GM18508 (cell line): ENCODE measurements at regions not wholly inside any gene's neighbourhood (a gene's known extent, or its start where the extent isn't known, plus 50 kb on each side); places are given as distances from the start of the nearest gene placed in this dataset.
"Not testable (repeated sequence)": the region's sequence is repeated elsewhere in the genome, so short reads cannot be mapped to it uniquely, and the experiment has no call there.

Source experiments
- ATAC-seq: cut with Tn5 transposase; IDR thresholded peaks from one replicate; pipeline ENCODE4 v1.9.1; 2021; ENCODE audit warnings: moderate number of reproducible peaks; ENCODE audit not compliant: insufficient read depth, unreplicated experiment

DNA sequence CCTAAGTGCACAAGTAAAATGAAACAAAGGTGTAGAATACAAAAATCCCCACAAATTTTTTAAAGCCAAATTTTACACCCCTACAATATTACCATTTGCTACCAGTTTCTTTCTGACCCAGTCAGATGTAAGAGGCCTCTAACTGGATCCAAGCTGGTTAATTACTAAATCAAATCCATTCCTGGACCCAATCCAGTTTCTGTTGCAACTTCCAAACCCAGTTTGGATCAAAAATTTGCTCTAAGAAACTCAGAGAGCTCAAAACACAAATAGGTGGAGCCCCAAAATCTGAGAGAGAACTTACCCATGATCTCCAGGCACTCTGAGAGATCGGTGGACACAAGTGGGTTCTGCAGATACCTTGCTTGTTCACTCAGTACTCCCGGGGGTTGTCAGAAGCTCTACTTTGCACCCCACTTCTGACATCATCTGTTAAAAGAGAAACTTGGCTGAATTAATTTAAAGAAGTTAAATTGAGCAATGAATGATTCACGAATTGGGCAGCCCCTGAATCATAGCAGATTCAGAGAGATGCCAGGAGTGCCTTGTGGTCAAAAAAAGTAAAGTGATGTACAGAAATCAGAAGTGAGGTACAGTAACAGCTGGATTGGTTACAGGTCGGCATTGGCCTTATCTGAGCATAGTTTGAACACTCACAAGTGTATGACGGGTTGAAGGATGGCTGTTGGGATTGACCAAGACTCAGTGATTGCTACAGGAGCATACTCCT is 448.0 kb downstream of the KCNT2 start:
- no peak for ATAC-seq

DNA sequence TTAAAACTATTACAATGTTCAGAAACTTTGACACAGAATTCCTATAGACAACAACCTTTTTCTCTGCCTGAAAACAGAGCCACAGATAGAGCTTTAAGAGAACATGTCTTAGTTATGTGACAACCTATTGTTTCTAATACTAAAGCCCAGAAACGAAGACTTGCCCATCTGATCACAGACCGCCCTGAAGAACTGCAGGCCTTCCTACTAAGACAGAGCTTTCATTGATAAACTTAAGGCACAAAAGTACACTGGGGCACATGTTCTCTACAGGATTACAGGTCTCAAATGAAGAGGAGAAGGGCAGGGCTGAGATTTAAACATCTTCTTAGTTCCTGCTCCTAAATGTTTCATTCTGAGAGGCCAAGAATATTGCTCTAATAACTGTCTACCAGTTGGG is 452.7 kb downstream of the KCNT2 start:
- no peak for ATAC-seq

DNA sequence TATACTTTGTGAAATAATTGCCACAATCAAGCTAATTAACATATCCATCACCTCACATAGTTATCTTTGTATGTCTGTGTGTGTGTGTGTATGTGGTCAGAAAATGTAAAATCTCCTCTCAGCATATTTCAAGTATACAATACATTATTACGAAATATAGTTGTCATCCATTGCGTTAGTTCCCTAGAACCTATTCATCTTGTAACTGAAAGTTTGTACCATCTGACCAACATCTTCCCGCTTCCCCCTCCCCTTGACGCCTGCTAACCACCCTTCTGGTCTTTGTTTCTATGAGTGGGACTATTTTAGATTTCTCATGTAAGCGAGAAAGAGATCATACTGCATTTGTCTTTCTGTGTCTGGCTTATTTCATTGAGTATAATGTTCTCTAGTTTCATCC is 455.3 kb downstream of the KCNT2 start:
- ATAC-seq, result no peak

DNA sequence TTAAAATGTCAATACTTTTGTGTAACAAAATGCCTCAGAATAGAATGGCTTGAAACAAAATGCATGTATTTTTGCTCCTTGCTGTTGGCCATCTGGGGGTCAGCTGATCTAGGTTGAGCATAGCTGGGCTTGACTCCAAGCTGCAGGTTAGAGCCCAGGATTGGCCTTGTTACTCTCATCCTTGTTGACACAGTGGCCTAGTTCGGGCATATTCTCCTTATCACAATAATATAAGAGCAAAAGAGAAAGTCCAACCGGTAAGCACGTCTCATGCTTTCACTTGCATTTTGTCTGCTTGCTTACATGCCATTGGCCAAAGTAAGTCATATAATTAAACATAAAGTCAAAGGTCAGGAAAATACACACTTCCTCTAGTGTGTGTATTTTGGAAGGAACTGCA is 456.2 kb downstream of the KCNT2 start:
- no peak for ATAC-seq

DNA sequence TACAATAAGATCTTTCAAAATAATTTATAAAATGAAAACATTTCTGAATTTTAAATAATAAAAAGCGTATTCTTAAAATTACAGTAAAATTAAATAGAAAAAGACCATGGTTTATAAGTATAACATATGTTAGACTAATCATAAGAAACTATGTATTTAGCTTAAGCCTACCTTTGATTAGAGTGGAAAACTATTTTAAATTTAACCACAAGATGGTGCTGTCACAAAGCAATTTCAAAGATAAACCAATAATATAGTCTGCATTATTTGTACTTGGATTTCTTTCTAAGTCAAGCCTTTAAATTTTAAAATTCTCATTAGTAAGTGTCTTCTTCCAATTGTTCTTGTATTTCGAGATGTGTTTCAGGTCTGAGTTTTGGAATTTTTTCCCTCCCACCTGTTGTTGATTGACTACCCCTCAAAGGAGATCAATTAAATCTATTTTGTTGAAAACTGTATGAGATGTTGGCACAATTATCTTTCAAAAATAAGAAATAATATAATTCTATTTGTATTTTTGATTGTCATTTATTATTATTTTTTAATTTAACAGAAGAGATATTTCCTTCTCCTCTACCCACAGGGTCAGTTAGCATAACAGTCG is 459.8 kb downstream of the KCNT2 start:
- no peak for ATAC-seq

DNA sequence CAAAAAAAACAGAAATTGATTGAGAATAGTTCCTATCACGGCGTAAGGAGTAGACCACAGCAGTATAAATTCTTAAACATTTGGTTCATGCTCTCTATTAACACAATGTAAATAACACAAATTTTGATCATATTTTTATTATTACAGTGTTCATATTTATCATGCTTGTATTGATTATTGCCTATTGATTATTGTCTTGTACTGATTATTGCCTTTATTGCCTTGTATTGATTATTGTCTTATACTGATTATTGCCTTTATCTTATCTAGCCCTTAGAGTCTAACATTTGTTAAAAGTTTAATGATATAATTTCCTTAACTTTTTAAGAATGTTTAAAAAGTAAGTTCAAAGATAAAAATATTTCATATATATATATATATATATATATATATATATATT is 460.7 kb downstream of the KCNT2 start:
- no peak for ATAC-seq

DNA sequence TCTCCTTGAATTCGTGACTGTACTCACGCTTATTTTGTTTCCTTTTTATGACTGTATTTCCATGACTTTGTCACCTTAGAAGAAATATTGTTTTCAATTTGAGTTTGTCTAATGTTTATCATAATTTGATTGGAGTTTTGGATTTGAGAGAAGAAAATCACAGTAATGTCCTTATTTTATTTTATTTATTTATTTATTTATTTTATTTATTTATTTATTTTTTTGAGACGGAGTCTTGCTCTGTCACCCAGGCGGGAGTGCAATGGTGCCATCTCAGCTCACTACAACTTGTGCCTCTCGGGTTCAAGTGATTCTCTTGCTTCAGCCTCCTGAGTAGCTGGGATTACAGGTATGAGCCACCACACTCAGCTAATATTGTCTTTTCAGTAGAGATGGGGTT is 463.1 kb downstream of the KCNT2 start:
- ATAC-seq, result not testable (repeated sequence)

DNA sequence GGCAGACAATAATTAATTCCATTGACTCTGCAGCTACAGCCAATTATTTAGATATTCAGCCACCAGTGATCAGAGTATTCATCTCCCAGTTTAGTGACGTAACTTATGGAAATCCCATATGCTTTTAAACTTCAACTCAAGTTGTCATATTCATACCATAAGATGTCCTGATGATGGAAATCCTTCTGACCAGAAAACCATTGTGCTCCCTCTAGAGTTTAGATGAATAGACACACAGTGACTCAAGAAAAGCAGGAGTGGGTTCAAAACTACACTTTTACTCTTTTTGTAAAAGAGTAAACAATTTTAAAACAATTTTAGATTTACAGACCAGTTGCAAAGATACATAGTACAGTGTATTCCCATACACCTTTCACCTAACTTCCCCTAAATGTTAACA is 463.7 kb downstream of the KCNT2 start:
- ATAC-seq, result no peak

DNA sequence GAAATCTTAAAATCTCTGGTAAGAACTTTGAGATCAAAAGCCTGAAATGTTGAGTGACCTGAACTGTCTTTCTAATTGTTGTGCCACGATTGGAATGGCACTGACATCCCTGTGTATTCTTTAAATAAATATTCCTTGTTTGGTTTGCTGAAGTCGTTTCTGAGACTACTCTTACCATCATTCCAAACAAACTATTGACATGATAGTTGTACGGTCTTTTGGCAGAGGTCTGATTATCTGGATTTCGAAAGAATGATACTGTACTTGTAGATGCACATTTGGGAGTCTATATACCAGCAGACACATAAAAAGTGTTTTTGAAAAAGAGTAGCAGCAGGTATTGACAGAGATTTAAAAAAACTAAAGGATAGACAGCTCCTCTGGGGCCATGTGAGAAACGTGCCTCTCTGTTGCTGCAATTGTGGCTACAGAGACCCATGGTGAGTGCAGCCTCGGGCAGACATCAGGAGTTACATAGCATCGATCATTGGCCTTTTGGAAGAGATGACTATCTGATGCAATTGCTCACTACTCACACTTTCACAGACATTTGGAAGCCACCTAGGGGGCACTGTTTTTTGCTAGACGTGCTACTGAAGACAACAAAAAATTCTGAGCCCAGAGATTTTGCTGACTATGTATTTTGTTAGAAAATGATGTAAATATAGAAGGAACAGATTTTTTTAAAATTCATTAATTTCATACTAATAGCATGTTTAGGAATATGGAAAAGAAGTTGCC is 464.5 kb downstream of the KCNT2 start:
- no peak for ATAC-seq

DNA sequence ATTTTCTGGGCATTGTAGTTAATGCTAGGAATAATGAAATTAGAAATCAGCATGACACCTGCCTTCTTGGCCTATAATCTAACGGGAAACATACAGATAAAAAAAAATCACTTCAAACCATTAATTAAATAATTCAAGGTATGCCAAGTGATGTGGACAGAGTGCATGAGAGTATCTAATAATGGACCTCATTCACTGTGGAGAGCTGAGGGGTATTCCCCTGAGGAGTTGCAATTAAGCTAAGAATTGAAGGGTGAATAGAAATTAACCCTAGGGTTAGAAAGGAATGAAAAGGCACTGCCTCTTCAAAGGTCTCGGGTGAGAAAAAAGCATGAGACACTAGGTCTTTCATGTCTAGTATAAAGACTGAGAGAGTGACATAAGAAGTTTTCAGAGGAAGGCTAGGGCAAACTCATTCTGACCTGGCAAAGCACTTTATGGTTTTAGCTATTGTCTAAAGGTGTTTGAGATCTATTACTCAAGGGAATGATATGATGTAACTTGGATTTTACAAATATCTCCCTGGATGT is 466.1 kb downstream of the KCNT2 start:
- ATAC-seq, result no peak

DNA sequence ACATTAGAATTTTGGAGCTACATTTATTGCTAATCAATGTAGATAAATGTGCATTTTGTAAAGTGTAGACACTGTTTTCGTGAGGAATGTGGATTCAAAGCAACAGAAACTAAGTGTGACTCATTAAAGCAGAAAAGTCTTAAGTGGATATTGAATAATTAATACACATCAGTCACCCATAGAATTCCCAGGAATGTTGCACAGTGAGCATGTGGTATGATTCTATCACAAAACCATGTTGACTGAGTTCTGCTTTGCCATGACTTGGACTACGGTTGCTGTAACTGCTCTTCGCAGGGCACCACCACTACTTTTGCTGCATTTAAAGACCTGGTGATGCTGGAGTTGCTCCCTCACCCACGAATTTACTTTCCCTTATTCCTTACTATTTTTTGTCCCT is 471.8 kb downstream of the KCNT2 start:
- no peak for ATAC-seq

DNA sequence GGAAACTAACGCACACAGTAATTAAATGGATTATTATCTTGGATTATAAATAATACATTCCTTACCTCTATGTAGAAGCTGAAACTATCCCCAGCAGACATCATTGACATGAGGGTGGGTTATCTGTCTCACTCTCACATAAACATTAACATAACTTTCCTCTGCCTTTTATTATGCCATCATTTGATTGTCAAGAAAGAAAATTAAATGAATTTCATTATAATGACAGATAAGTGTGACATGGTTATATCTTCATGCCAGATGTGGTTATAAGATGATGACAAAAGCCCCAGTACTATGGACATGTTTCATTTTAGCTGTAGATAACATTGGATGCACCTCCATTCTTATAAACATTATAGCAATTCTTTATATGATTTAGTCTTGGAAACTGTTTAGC is 476.5 kb downstream of the KCNT2 start:
- ATAC-seq, result no peak

DNA sequence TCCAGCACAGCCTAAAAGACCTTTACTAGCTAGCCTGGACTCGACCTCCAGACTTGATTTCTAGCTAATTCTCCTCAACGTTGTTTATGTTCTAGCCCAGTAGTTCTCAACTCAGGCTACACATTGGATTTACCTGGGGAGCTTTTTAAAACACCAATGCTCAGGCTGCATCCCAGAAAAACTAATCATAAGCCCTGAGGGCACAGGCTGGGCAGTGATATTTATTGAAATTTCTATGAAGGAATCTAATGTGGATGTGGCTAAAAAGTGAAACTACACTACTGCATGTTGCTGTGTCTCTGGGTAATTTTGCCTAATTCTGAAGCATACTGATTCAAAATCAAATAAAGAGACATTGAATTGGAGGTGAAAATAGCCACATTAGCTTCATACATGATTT is 479.4 kb downstream of the KCNT2 start:
- no peak for ATAC-seq

DNA sequence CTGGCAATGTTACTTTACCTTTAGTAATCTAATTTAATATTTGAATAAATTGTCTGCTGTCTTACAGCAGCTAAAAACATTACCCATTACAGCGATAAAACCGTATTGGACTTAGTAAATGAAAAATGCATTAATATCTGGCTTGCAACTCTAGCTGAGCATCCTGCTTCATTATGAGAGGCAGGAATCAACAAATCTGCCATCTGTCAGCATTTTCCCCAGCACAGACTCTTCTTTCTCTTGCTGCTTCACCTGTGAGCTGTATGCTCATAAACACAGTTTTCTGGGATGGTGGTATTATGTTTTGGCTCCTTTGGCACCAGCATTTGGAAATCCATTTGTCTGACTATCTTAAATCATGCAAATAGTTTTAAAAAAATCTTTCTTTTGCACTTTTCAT is 487.1 kb downstream of the KCNT2 start:
- ATAC-seq, result no peak

DNA sequence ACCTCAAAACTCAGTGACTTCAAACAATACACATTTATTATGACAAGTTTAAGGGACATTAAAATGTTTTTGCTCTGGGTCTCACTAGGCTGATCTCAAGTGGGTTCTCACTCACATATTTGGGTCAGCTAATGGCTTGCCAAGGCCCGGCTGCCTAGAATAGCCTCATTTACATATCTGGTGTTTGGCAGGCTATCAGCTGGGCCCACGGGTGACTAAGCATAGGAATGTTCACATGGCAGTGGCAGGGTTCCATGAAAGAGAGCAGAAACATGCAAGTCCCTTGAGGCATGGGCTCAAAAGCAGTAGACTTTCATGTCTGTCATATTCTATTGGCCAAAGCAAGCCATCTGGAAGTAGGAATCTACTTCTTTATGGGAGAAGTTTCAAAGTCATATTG is 492.6 kb downstream of the KCNT2 start:
- no peak for ATAC-seq

DNA sequence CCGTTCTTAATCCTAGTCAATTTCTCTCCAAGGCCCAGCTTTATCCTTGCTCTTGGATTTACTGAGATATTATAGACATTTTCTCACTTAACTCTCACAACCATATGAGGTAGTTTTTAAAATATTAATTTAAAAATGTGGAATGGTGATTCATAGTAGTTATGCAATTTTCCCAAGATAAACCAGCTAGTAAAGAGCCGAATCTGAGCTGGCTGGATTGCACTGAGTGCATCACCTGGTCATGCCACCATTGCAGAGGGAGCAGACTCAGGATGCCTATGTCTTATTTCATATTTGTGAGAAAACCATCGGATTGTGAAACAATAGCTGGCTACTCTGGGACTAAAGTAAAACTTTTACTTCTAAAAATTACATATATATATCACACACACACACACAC is 494.0 kb downstream of the KCNT2 start:
- ATAC-seq, result no peak

DNA sequence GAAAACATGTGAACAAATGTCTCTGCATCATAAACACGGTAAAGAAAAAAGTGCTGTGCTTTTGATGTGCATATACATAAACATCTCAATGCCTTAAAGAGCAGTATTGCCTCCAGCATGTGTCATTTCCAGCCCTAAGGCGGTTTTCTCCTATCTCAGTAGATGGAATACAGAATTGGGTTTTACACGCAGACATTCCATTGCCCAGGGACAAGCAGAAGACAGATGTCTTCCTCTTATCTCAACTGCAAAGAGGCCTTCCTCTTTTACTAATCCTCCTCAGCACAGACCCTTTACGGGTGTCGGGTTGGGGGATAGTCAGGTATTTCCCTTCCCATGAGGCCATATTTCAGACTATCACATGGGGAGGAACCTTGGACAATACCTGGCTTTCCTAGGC is 499.2 kb downstream of the KCNT2 start:
- ATAC-seq, result not testable (repeated sequence)

DNA sequence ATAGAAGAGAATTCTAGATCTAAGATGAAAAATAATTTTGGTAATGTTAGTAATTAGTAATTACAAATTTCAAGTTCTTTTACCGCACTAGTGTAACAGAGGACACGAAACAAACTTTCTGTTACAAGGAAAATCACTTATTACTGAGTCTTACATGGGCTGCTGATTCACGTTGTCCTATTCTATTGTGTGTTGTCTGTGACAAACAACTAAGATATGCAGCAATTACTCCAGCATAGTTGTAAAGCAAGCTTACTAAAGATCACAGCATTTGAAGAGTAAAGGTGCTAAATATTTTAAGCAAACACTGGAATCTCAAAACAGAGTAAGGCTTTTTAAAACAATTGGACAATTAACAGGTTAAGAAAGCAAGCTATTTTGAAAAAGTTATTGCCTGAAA is 502.3 kb downstream of the KCNT2 start:
- ATAC-seq, result no peak

DNA sequence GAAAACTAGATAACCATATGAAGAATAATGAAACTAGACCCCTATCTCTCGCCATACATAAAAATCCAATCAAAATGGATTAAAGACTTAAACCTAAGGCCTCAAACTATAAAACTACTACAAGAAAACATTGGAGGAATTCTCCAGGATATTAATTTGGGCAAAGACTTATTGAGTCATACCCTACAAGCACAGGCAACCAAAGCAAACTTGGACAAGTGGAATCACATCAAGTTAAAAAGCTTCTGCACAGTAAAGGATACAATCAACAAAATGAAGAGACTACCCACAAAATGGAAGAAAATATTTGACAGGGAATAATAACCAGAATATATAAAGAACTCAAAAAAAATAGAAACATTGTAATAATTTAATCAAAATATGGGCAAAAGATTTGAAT is 505.4 kb downstream of the KCNT2 start:
- ATAC-seq, result no peak

DNA sequence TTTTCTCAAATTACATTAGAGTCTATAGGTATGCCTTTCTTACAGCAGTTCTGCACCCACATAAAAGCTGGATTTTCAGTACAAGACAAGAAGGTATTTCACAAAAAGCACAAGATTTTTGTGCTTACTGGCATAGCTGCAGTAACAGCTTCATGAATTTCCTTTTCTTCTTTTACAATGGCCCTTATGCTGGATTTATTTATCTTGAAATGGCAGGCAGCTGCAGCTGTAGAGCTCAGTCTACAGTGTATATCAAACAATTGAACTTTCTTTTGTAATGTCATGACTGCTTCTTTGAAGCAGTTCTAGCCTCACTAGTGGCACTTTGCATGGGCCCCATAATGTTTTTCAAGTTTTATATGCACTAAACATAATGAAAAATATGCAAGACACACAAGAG is 510.2 kb downstream of the KCNT2 start:
- ATAC-seq, result no peak

DNA sequence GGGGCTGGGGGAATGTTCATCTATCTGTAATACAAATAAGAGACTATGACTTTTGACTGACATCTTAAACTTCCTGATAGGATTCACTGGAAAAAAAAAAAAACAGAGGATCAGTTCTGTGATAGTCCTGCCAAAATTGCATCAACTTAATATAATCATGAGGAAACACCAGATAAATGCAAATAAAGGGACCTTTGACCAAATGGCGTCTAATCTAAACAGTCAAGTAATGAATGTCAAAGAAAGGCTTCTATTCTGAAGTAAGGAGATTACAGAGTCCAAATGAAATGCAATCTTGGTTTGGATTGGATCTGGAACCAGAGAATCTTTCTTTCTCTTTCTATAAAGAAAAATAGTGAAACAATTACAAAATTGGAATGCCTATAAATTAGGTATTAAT is 513.4 kb downstream of the KCNT2 start:
- ATAC-seq, result no peak
